HG03060 (cell line): ENCODE measurements at regions not wholly inside any gene's neighbourhood (a gene's known extent, or its start where the extent isn't known, plus 50 kb on each side); places are given as distances from the start of the nearest gene placed in this dataset.

Experiments used
- ATAC-seq: cut with Tn5 transposase; IDR thresholded peaks from one replicate; pipeline ENCODE4 v1.9.1; 2021; ENCODE audit warnings: low read depth, moderate number of reproducible peaks; ENCODE audit not compliant: unreplicated experiment

DNA sequence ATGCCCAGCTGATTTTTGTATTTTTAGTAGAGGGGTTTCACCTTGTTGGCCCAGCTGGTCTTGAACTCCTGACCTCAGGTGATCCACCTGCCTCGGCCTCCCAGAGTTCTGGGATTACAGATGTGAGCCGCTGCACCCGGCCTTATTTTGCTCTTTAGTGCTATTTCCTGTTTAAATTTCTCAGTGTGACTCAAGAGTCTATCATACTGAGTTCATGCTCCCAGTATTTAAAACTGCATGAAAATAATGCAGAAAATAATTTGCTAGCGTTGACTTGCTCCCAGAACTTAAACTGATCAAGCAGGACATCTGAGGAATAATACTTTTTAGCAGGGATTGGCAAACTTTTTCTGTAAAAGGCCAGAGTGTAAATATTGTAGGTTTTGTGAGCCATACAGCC, 86.4 kb upstream of the C1orf21 start:
- no peak for ATAC-seq

GRCh38 chr1:184301227-184301626, 85.6 kb upstream of the C1orf21 start:
- no peak for ATAC-seq

DNA sequence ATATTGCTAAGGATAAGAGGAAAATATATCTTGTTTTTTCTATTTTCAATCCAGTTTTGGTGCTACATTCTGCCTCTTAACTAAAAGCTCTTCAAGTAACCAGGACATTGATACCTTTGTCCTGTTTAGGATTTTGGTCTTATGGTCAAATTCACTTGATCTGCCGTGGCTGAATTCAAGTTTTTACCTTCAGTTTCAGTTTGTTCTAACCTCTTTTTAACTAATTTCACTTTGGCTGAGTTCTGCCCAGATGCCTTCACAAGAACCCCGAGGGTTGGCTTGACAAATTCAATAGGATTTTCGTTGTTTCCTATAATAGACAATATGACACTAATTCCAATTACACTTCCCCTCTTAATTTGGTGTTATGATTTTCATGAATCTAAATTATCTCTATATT, 84.5 kb upstream of the C1orf21 start:
- no peak for ATAC-seq

DNA sequence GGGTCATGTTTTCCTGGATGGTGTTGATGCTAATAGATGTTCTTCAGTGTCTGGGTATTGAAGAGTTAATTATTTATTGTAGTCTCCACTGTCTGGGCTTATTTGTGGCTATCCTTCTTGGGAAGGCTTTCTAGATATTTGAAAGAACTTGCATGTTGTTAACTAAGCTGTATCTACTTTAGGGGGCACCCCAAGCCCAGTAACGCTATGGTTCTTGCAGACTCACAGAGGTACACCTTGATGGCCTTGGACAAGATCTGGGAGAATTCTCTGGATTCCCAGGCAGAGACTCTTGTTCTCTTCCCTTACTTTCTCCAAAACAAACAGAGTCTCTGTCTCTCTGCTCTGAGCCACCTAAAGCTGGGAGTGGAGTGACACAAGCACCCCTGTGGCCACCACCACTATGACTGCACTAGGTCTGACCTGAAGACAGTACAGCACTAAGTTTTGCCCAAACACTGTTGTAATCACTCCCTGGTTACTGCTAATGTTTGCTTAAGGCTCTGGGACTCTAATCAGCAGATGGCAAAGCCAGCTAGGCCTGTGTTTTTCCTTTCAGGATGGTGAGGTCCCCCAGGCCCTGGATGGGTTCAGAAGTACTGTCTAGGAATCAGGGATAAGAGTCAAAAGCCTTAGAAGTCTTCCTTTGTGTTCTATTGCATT, 76.5 kb upstream of the C1orf21 start:
- ATAC-seq: no peak

- ATAC-seq: no peak
These were observed 75.2 kb upstream of the C1orf21 start for GRCh38 chr1:184311580-184311979.

GRCh38 chr1:184315254-184315653, 71.6 kb upstream of the C1orf21 start:
- no peak for ATAC-seq

GRCh38 chr1:184319879-184320278, 67.0 kb upstream of the C1orf21 start:
- ATAC-seq: no peak

GRCh38 chr1:184322253-184322652, 64.6 kb upstream of the C1orf21 start:
- no peak for ATAC-seq

DNA sequence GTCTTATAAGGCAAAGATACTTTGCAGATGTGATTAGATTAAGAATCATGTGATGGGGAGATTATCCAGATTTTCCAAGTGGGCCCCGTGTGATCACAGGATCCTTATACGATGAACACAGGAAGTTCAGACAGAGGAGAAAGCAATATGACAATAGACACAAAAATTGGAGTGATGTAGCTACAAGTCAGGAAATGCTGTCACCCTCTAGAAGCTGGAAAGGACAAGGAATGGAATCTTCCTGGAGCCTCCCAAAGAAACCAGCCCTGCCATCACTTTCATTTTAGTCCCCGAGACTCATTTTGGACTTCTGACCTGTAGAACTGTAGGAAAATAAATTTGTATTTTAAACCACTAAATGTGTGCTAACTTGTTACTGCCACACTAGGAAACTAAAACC, 61.9 kb upstream of the C1orf21 start:
- ATAC-seq: no peak

DNA sequence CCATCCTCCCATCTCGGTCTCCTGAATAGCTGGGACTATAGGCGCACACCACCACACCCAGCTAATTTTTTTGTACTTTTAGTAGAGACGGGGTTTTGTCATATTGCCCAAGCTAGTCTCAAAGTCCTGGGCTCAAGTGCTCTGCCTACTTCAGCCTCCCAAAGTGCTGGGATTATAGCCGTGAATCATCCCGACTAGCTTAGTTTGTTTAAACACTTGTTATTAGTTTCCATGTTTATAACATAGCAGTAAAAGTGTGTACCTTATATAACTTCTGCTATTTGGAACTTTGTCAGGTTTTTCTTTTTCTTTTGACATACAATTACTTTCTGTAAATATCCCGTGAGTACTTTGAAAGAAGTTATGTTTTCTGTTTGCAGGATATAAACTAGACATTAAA, 60.6 kb upstream of the C1orf21 start:
- ATAC-seq: no peak

DNA sequence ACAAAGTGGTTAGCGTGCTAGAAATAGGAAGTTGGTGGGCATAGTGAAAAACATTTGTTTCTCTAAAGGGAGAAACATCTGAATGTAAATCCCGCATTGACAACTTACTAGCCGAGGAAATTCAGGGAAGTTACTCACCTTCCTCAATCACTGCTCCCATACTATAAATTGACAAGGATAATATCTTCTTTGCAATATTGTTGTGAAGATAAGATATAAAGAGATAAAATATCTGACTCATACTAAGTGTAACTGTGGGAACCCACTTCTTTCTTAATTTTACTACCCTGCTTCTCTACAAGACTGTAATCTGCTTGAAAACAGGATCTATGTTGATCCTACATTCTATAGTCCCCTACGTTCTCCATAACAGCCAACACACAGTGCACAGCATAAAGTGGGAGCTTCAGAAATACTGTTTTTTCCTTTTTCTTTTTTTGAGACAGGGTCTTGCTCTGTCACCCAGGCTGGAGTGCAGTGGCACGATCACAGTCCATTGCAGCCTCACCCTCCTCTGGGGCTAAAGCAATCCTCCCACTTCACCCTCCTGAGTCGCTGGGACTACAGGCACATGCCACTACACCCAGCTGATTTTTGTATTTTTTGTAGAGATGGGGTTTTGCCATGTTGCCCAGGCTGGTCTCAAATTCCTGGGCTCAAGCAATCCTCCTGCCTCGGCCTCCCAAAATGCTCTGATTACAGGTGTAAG, 57.4 kb upstream of the C1orf21 start:
- ATAC-seq: no peak

DNA sequence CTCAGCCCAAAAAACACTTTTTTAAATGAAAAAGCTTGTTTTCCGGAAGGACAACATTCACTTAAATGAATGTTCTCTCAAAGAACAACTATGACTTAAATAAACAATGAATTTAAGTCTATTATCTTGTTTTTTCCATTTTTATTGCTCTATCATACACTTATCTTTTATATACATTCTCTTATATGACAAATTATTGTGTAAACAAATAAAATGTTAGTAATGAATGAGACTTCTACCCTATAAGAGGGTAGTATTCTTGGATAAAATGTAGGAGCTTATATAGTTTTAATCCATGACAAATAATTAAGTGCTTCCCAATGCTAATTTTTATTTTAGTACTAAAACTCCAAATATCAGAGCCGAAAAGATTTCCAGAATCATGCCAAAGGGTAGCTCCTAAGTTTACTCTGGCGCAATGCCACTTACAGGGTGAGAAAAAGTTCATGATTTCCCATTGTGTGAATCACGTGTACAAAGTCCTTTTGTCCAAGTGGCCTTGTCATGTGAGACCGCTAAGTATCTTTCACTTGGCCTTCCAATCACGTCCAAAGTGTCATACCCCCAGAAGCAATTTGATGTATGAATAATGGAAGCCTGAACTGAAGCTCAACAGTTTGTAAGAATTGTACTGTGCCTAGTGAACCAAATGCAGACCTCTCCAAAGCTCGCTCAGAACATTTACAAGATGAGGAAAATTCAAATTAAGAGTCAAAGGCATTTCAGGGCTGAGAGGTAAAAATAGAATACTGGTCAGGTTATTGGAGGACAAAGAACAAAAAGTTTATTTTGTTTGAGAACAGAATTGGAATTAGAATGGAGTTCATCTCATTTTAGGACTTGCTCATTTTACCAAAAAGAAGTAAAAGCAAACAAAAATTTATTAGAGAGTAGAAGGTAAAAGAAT, 56.6 kb upstream of the C1orf21 start:
- no peak for ATAC-seq

GRCh38 chr1:184330875-184331274, 56.0 kb upstream of the C1orf21 start:
- no peak for ATAC-seq
